ENCODE measurements at regions not wholly inside any gene's neighbourhood (a gene's known extent, or its start where the extent isn't known, plus 50 kb on each side); places are given as distances from the start of the nearest gene placed in this dataset.

DNA sequence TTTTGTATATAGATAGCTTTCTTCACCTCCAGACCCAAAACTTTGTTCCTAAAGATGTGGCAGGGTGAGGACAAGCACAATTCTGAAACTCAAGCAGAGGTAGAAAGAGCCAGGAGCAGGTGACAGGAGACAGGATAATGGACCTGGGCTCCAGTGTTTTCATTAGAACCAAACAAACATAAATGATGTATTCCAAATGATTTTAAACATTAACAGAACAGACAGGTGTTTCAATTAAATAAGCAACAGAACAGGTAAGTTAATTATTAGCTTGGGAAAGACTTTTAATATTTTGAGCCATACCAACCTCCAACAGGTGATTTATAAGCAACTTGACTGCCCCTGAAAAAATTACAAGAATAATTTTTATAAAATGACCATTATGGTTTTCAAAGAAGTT is 459.4 kb upstream of the LCORL start:
- no peak for TF ChIP-seq POLR2A (IDR thresholded peaks at IDR 0.05)
- TF ChIP-seq, protein P1, sequence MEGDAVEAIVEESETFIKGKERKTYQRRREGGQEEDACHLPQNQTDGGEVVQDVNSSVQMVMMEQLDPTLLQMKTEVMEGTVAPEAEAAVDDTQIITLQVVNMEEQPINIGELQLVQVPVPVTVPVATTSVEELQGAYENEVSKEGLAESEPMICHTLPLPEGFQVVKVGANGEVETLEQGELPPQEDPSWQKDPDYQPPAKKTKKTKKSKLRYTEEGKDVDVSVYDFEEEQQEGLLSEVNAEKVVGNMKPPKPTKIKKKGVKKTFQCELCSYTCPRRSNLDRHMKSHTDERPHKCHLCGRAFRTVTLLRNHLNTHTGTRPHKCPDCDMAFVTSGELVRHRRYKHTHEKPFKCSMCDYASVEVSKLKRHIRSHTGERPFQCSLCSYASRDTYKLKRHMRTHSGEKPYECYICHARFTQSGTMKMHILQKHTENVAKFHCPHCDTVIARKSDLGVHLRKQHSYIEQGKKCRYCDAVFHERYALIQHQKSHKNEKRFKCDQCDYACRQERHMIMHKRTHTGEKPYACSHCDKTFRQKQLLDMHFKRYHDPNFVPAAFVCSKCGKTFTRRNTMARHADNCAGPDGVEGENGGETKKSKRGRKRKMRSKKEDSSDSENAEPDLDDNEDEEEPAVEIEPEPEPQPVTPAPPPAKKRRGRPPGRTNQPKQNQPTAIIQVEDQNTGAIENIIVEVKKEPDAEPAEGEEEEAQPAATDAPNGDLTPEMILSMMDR (IDR thresholded peaks at IDR 0.05 in 8 of 11, conservative IDR thresholded peaks at IDR 0.05 in 3 of 11) = no peak
- no peak for TF ChIP-seq POLR2AphosphoS5 (IDR thresholded peaks at IDR 0.05)
- DNase-seq = no peak
- Histone ChIP-seq H3K9me3 (peaks cover 0 to 44% (median 15%) of the 10 kb centered on the region in 8 donors), H3K27me3 (replicated peaks in 1 of 7) (no peaks in the 10 kb centered on the region), H3K36me3 (no peaks in the 10 kb centered on the region), H3K4me3 (no peak overlapping the region), H3K4me1 (no peaks in the 10 kb centered on the region), H3K27ac (no peak overlapping the region)
- intact Hi-C loops (cut with DNase I; ENCODE audit: low total_unique reads) = no loop called here

DNA sequence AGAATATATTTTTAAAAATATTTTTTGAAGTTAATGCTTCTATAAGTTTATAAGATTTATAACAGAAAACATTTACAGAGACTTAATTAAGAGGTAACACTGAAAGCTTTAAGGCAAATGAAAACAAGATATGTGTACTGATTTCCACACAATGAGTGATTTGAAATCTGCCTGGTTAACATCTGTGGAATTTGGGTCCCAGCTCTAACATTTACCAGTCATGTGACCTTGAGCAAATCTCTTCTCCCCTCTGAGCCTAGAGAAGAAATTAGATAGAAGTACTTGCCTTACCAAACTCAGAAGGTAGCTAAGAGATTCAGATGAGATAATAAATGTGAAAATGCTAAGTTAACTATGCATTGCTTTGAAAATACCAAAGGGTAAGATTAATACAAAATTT is 458.8 kb upstream of the LCORL start:
- Histone ChIP-seq H3K27me3 (replicated peaks in 1 of 7) (no peaks in the 10 kb centered on the region), H3K4me1 (no peaks in the 10 kb centered on the region), H3K4me3 (no peak overlapping the region), H3K9me3 (peaks cover 0 to 40% (median 15%) of the 10 kb centered on the region in 8 donors), H3K27ac (no peak overlapping the region), H3K36me3 (no peaks in the 10 kb centered on the region)
- TF ChIP-seq POLR2AphosphoS5 (IDR thresholded peaks at IDR 0.05) = no peak
- TF ChIP-seq, protein P1 (IDR thresholded peaks at IDR 0.05 in 8 of 11, conservative IDR thresholded peaks at IDR 0.05 in 3 of 11) = no peak
- no peak for TF ChIP-seq POLR2A (IDR thresholded peaks at IDR 0.05)
- DNase-seq = no peak
- intact Hi-C loops (cut with DNase I; ENCODE audit: low total_unique reads) = no loop called here

DNA sequence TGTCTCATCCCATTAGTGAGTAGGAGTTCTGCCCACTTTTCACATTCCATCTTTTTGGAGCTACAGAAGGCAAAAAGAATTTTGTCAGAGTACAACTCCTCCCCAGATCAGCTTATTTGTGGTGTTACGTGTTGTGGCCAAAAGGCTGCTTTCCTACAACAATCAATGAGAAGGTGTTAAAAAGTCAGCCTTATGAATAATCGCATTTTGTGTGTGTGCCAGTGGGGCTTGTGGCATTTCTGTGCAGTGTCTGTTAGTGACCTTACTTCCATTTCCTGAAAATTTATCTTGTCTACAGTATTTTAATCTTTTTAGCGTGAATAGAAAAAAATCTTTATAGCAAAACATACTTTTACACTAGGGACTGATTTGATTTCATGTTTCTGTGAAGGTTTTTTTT is 458.3 kb upstream of the LCORL start:
- no peaks in the 10 kb centered on the region for H3K27me3 ChIP-seq (replicated peaks in 1 of 7)
- DNase-seq = no peak
- WGBS, 5 donors = 60 to 72% (median 69%) methylated on average over 3 of the region's 3 CpGs
- H3K4me1 ChIP-seq = no peaks in the 10 kb centered on the region
- intact Hi-C loops (cut with DNase I; ENCODE audit: low total_unique reads) = no loop called here
- no peak overlapping the region for H3K27ac ChIP-seq
- TF ChIP-seq, protein P1 (IDR thresholded peaks at IDR 0.05 in 8 of 11, conservative IDR thresholded peaks at IDR 0.05 in 3 of 11) = no peak
- TF ChIP-seq POLR2A (IDR thresholded peaks at IDR 0.05) (no peak), POLR2AphosphoS5 (IDR thresholded peaks at IDR 0.05) (no peak)
- H3K36me3 ChIP-seq = no peaks in the 10 kb centered on the region
- H3K9me3 ChIP-seq = peaks cover 0 to 34% (median 15%) of the 10 kb centered on the region in 8 donors
- no peak overlapping the region for H3K4me3 ChIP-seq

DNA sequence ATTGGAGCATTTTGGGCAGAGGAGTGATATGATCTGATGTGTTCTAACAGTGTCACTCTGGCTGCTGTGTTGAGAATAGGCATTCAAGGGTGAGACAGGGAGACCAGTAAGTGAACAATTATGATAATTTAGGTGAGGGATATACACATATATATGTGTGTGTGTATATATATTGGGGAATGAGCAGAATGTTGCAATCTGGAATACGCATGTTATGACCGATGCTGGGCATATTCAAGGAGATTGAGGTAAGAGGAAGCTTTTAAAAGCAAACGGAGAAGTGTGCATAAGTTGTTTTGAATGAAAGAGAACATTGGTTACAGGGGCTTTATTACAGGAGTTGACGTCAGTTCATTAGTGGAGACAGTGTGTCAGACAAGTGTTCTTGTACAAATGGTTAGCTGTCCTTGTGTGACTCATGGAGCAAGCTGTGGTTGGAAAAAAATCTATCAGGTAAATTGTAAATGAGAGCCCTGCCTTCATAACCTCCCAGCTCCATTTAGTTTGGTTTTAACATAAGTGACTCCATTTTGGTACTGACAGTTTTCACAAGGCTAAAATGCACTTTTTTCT is 442.5 kb upstream of the LCORL start:
- Histone ChIP-seq H3K27me3 (replicated peaks in 1 of 7) (no peaks in the 10 kb centered on the region), H3K9me3 (no peaks in the 10 kb centered on the region), H3K27ac (no peak overlapping the region), H3K4me3 (no peak overlapping the region), H3K36me3 (no peaks in the 10 kb centered on the region), H3K4me1 (no peaks in the 10 kb centered on the region)
- TF ChIP-seq POLR2AphosphoS5 (IDR thresholded peaks at IDR 0.05) (no peak), POLR2A (IDR thresholded peaks at IDR 0.05) (no peak)
- TF ChIP-seq, protein P1 (IDR thresholded peaks at IDR 0.05 in 8 of 11, conservative IDR thresholded peaks at IDR 0.05 in 3 of 11) = no peak
- no peak for DNase-seq
- intact Hi-C loops (cut with DNase I; ENCODE audit: low total_unique reads) = no loop called here
- 61 to 89% (median 74%) methylated on average over 4 of the region's 4 CpGs for WGBS, 5 donors
